Lung (tissue), 11 donors: ENCODE measurements at regions not wholly inside any gene's neighbourhood (a gene's known extent, or its start where the extent isn't known, plus 50 kb on each side); places are given as distances from the start of the nearest gene placed in this dataset.

Experiments used
- ATAC-seq: fragments of 200-7000 bp; cut with Tn5 transposase; one replicate; pipeline ENCODE4 v1.9.1; 2020; ENCODE audit warnings: moderate number of reproducible peaks; ENCODE audit not compliant: insufficient read depth, low FRiP score
- DNase-seq, 3 donors: peaks; one replicate each; pipeline ENCODE4 v3.0.0-alpha.2; 2013 to 2017
- H3K27ac ChIP-seq, 2 donors: one replicate each; pipeline ENCODE4 v1.5.1; 2013; ENCODE audit warnings: mild to moderate bottlenecking in 2 of 2, moderate library complexity in 2 of 2, control low read depth in 1 of 2, inconsistent platforms in 1 of 2, low read depth in 1 of 2, low read length in 1 of 2
- H3K27me3 ChIP-seq, 3 donors: one replicate each; pipeline ENCODE4 v1.5.1; 2013; ENCODE audit warnings: low read length in 2 of 3; ENCODE audit not compliant: control insufficient read depth in 3 of 3, insufficient read depth in 3 of 3
- H3K36me3 ChIP-seq, 4 donors: one replicate each; pipeline ENCODE4 v1.5.1; 2013; ENCODE audit warnings: low read length in 4 of 4, mild to moderate bottlenecking in 1 of 4, moderate library complexity in 1 of 4; ENCODE audit not compliant: control insufficient read depth in 4 of 4, insufficient read depth in 4 of 4
- H3K4me1 ChIP-seq, 5 donors: one replicate each; pipeline ENCODE4 v1.5.1; 2013; ENCODE audit warnings: low read length in 5 of 5, mild to moderate bottlenecking in 2 of 5, moderate library complexity in 1 of 5; ENCODE audit not compliant: control insufficient read depth in 5 of 5, insufficient read depth in 5 of 5
- H3K4me3 ChIP-seq: one replicate; pipeline ENCODE4 v1.5.1; 2013; ENCODE audit warnings: mild to moderate bottlenecking, control low read depth, moderate library complexity
- H3K9ac ChIP-seq, 2 donors: one replicate each; pipeline ENCODE4 v1.5.1; 2013; ENCODE audit warnings: low read length in 2 of 2, control low read depth in 1 of 2; ENCODE audit not compliant: insufficient read depth in 1 of 2
- H3K9me3 ChIP-seq, 4 donors: one replicate each; pipeline ENCODE4 v1.5.1; 2013; ENCODE audit warnings: low read length in 3 of 4, mild to moderate bottlenecking in 1 of 4, moderate library complexity in 1 of 4; ENCODE audit not compliant: control insufficient read depth in 4 of 4, insufficient read depth in 3 of 4
- WGBS, 2 donors: extraction: QIAGEN DNeasy Blood & Tissue Kit; methylation state at CpG; one replicate each; pipeline ENCODE4 v1.1.7; 2013; 5-methylcytosine and 5-hydroxymethylcytosine counted together
- TF ChIP-seq, protein P1 (sequence below): IDR thresholded peaks from 2 replicates; pipeline ENCODE4 v1.5.1; 2012; ENCODE audit warnings: mild to moderate bottlenecking; ENCODE audit errors: control extremely low read depth, extremely low read depth
- donor health status: control.
- donor health status: control.
- donor health status: Bipolar disorder and iron deficiency.
- donor health status: healthy.
- donor health status: DM: yes; HTN: yes; CAD: no.

- peaks cover 0 to 34% (median 0%) of the 10 kb centered on the region in 5 donors for H3K4me1 ChIP-seq
- no peaks in the 10 kb centered on the region for H3K36me3 ChIP-seq
- H3K9ac ChIP-seq: peak overlapping the region in 1 of 2 donors; percentile 47
- H3K27me3 ChIP-seq: no peaks in the 10 kb centered on the region
- 84 to 85% methylated on average over 3 of the region's 3 CpGs for WGBS, 2 donors
- ATAC-seq: no peak
- TF ChIP-seq, protein P1, sequence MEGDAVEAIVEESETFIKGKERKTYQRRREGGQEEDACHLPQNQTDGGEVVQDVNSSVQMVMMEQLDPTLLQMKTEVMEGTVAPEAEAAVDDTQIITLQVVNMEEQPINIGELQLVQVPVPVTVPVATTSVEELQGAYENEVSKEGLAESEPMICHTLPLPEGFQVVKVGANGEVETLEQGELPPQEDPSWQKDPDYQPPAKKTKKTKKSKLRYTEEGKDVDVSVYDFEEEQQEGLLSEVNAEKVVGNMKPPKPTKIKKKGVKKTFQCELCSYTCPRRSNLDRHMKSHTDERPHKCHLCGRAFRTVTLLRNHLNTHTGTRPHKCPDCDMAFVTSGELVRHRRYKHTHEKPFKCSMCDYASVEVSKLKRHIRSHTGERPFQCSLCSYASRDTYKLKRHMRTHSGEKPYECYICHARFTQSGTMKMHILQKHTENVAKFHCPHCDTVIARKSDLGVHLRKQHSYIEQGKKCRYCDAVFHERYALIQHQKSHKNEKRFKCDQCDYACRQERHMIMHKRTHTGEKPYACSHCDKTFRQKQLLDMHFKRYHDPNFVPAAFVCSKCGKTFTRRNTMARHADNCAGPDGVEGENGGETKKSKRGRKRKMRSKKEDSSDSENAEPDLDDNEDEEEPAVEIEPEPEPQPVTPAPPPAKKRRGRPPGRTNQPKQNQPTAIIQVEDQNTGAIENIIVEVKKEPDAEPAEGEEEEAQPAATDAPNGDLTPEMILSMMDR: no peak
- H3K27ac ChIP-seq: no peak overlapping the region
- H3K4me3 ChIP-seq: no peak overlapping the region
- no peak for DNase-seq
- H3K9me3 ChIP-seq: peaks cover 0 to 3% (median 0%) of the 10 kb centered on the region in 4 donors
Measured at GRCh38 chr3:178350763-178351162, 185.5 kb upstream of the KCNMB2 start.

DNA sequence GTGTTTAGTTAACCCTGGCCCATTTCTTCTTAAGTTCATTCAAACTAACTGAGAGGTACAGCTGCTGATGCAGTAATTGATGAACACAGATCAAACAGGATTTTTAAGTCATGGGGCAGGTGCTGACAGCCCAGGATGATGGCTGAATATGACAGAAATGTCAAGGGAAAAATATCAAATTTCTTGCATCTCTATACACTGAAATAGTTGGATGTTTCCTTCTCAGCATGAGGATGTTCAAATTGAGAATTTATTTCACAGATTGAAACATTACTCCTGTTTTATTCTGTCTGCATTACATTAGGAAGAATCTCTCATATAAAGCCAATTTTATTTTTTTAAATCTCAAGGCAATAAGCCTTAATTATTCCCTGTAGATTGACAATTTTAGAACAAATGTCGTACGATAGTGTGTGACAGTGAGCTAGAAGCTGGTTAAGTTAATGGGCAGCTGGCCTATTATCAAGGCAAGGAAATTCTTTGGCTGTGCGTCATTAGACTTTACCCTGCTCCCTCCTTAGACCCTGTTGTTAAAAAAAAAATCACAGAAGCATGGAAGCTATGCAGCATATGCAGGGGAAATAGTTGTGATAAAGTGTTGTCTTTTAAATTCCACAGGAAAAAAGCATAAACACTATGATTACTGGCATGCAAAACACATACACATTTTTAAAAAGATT lies 183.8 kb upstream of the KCNMB2 start:
- Histone ChIP-seq H3K9ac (peak overlapping the region in 1 of 2 donors; percentile 71), H3K27ac (peak overlapping the region in 1 of 2 donors; percentile 49), H3K4me3 (no peak overlapping the region), H3K36me3 (no peaks in the 10 kb centered on the region), H3K9me3 (peaks cover 0 to 3% (median 0%) of the 10 kb centered on the region in 4 donors), H3K27me3 (no peaks in the 10 kb centered on the region), H3K4me1 (peaks cover 0 to 34% (median 0%) of the 10 kb centered on the region in 5 donors)
- TF ChIP-seq, protein P1: no peak
- WGBS, 2 donors: 53 to 76% methylated on average over 3 of the region's 3 CpGs
- ATAC-seq: no peak
- peak; percentile 57 to 86 (median 76) for DNase-seq

DNA sequence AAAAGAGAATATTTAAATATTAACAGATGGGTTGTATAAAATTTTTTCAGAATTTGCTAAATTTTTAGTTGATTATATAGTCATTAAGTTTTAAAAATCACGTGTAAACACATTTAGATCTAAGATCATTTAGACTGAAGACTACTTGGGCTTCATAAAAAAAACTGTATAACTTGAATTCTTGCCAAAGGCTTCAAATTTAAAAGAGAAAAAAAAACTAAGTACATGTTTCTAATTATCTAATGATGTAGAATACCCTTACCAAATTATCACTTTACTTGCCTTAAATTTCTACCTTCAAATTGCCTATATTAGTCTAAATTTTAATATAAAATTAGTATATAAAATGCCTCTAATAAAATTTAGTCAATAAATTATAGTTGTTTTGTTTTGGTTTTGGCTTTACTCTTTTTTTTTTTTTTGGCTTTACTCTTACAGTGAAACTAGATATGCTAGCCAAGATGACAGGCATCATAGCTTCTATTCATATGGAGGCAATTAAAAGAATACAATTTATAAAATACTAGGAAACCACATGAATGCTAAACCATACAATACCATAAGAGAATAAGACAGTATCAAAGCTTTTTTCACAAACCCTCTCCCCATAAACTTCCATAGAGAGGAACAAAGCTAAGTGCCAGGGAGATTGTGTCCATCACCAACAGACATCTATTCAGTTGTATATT lies 183.1 kb upstream of the KCNMB2 start:
- Histone ChIP-seq H3K36me3 (no peaks in the 10 kb centered on the region), H3K9me3 (peaks cover 0 to 3% (median 0%) of the 10 kb centered on the region in 4 donors), H3K27ac (no peak overlapping the region), H3K4me3 (no peak overlapping the region), H3K4me1 (peaks cover 0 to 34% (median 0%) of the 10 kb centered on the region in 5 donors), H3K27me3 (no peaks in the 10 kb centered on the region), H3K9ac (peak overlapping the region in 1 of 2 donors; percentile 65)
- peak in 2 of 3 donors; percentile 64 to 80 for DNase-seq
- WGBS, 2 donors: 58 to 79% methylated on average over 1 of the region's 1 CpG
- ATAC-seq: no peak
- TF ChIP-seq, protein P1: no peak
